NCI-H1436 (cell line): ENCODE measurements at regions not wholly inside any gene's neighbourhood (a gene's known extent, or its start where the extent isn't known, plus 50 kb on each side); places are given as distances from the start of the nearest gene placed in this dataset.
"Not testable (repeated sequence)": the region's sequence is repeated elsewhere in the genome, so short reads cannot be mapped to it uniquely, and the experiment has no call there.

Source experiments
- DNase-seq: peaks from one replicate; lab custom pipeline; 2025; lab: John Stamatoyannopoulos, UW

DNA sequence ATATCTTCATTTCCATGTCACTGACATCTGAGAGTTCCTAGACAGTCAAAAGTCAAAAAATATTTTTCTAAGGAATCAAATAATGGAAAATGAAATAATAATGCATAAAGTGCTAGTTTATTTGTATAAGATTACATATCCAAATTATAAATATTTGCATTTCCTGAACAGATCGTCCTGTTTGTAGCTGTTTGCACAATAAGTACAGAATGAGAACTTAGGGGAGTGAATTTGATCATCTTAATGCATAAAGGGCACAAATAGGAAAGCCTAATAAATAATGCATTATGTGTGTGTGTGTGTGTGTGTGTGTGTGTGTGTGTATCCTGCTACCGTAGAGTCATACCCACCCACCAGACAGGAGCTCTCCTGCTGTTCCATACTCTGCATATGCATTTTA, 521.0 kb upstream of the EPHA7 start:
- no peak for DNase-seq

DNA sequence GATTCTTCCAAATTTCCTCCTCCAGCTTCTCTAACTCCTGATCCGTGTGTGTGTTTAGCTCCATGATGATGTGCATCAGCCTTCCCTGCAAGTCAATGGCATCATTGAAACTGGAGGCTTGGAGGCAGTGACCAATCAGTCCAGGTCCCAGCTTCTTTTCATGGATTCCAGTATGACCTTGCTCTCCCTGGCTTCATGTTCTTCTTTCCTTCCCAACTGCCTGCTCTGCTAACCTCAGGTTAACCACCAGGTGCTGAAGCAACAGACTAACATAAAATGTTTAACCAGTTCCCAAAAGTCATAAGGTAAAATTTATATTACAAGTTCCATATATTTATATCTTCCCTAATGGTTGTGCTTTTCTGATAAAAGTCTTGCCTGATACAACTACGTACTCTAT, 512.8 kb upstream of the EPHA7 start:
- no peak for DNase-seq

DNA sequence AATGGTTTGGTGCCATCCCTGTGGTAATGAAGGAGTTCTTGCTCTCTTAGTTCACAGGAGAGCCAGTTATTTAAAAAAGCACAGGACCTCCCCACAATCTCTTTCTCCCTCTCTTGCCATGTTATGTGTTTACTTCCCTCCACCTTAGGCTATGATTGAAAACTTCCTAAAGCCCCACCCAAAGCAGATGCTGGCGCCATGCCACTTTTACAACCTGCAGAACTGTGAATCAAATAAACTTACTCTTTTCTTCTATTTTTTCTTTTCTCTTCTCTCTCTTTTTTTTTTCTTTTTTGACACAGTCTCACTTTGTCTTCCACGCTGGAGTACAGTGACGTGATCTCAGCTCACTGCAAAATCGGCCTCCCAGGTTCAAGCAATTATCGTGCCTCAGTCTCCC, 508.4 kb upstream of the EPHA7 start:
- no peak for DNase-seq

DNA sequence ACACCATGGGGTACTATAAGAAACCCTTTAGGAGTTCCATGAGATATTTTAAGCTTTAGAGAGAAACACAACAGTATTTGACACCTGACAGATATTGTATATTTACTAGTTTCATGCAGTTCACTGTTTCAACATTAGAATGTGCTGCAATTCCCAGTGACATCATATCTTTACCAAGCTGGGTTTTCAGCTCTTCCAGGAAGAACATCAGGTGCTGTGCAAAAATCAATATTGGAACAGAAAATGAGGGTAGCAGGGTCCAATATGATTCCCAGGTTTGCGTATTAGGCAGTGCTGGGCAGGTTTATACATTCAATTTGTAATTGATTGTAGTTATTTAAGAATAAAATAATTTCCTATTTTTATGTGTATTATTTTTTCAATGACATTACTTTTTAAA, 500.0 kb upstream of the EPHA7 start:
- DNase-seq = no peak

DNA sequence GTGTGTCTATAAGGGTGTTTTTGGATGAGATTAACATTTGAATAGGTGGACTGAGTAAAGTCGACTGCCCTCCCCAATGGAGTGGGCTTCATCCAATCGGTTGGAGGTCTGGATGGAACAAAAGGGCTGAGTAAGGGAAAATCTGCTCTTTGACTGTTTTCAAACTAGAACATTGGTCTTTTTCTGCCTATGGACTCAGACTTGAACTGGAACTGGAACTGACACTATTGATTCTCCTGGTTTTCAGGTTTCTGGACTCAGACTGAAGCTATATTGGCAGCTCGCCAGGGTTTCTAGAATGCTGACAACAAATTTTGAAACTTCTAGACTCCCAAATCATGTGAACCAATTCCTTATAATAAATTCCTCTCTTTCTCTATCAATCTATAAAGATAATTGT, 498.9 kb upstream of the EPHA7 start:
- DNase-seq = no peak

DNA sequence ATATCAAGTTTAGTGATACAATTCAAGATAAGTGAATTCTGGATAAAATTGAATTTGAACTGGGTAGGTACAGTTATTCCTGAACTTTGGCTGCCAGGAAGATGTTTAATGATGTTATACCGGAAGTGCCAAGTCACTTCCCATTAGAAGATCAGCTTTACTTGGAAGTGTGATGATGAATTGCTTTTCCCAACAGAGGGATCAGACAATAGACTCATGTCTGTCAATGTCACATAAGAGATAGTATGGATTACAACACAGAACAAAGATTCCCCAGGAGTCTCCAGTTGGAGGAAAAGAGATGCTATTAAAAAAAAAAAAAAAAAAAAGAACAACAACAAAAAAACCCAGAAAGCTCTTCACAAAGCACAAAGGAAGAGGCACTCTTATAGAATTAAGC, 497.9 kb upstream of the EPHA7 start:
- DNase-seq = no peak

DNA sequence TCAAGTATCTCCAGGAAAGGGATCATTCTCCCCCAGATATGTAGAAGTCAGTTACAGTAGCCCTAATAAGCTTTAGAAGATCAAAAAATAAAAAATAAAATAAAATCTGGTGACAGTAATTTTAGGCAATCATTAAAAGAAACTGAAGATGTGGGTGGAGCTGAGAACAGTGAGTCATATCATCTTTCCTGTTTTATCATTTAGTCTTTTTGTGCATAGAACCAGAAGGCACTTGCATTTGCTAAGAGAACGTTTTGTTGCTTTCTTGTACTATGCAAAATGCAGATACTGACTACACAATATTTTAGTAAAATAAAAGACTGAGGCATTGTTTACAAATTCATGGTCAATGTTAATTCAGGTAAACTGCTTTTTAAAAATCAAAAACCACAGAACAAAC, 497.4 kb upstream of the EPHA7 start:
- no peak for DNase-seq

DNA sequence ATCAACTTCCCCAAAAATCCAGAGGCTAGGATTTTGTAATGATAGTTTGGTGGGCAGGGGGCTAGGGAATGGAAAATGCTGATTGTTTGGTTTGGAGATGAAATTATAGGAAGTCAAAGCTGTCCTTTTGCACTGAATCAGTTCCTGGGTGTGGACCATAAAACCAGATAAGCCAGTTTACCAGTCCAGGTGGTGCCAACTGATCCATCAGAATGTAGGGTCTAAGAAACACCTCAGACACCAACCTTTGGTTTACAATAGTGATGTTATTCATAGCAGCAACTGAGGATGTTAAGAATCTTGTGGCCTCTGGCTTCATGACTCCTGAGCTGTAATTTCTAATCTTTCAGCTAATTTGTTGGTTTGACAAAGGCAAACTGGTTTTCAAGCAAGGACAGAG, 496.6 kb upstream of the EPHA7 start:
- DNase-seq = no peak

DNA sequence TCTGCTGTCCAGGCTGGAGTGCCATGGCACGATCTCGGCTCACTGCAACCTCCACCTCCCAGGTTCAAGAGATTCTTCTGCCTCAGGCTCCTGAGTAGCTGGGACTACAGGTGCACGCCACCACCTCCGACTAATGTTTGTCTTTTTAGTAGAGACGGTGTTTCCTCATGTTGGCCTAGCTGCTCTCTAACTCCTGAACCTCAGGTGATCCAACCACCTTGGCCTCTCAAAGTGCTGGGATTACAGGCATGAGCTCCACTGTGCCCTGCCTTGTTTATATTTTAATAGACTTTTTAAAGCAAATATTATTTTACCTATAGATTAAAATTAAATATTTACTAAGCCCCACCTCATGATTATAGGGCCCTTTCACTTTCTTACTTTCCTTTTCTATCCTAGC, 483.2 kb upstream of the EPHA7 start:
- no peak for DNase-seq

DNA sequence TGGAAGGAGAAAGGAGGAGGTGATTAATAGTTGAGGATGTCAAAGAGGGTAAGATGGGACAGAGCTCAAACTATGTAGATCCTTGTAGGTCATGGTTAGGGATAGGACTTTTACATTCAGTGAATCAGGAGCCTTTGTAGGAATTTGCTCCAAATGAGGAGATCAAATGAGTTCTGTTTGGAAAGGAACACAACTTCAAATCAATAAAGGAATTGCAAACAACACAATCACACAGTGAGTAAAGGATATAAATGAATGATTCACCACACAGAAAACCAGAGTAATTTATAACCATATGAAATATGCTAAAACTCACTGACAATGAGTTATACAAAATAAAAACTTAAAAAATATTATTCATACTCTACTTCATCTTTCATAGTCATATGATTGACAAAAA, 480.8 kb upstream of the EPHA7 start:
- no peak for DNase-seq

DNA sequence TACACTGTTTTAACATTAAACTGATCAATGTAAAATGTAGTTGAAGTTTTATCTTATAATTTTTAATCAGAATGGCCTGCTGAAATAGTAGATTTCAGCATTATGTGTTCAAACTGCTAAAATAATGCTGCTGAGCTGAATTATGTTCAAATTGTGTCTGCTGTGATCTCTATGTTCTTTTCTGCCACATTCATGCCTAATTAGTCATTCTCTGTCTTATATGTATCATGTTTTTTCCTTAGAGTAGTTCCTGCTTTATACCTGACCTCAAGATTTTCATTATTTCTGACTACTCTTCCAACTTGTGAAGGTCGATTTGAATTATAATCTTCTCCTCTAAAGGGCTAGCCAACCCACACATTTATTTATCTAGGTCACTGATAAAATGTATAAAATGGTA, 476.7 kb upstream of the EPHA7 start:
- DNase-seq = no peak

DNA sequence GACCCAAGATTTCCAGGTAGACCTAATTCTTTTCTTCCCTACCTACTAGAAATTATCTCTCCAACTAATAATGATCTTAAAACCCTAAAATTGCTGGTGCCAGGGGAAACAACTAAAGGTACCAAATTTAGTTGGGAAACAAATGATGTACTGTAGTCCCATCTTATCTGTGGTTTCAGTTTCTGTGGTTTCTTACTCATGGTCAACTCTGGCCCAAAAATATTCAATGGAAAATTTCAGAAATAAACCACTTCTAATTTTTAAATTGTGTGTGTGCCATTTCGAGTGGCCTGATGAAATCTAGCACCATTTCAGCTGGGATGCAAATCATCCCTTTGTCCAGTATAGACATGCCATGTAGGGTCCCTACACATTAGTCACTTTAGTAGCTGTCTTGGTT, 475.2 kb upstream of the EPHA7 start:
- DNase-seq = no peak

DNA sequence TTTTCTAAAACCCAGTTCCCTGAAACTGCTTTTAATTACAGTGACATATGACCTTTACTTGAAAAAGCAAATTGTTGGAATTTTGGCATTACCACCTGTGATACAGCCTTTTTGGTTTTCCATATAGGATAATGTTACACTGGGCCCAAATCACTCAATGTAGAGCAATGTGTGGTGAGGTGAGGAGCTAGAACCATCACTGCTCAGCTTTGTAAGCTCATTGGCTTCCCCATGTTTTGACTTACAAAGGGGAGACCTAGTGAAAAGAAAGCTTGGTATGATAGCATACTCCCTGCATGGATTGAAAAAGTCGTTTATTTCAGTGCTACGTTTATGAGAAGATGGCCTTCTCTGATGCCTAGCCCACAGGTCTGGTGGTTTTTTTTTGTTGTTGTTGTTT, 470.4 kb upstream of the EPHA7 start:
- no peak for DNase-seq

DNA sequence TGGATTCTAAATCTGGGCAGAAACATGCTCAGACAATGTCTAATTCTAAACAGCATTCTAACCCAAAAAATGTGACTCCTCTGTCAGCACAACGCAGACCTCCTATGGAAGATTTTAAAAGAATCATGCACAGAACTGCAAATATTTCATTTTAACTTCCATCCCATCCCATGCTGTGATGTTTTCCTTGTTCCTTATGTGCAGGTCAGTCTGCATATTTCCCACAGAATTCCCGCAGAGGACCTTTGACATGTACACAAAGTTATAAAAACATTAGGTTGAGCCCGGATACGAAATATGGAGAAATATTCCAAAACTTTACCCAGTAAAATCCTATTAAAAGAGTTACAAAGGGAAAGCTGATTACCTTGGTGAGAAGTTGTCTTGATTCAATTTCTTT, 467.1 kb upstream of the EPHA7 start:
- DNase-seq = no peak

DNA sequence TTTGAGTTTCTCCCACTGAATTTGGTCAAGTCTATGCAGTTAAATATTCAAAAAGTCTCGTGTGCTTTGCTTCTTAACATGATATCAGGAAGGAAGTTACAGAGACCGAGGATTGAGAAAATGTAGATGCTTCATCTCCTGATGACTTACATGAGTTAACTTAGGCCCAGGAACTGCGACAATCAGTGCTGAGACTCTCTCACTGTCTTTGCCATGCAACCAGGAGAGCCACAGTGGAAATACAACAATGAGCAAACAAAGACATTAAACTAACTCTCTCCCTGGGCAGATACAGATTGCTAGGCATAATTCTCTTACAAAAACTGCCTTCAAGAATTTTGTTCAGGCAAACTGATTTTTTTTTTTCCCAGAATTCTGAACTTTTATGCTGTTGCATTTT, 440.6 kb upstream of the EPHA7 start:
- no peak for DNase-seq

DNA sequence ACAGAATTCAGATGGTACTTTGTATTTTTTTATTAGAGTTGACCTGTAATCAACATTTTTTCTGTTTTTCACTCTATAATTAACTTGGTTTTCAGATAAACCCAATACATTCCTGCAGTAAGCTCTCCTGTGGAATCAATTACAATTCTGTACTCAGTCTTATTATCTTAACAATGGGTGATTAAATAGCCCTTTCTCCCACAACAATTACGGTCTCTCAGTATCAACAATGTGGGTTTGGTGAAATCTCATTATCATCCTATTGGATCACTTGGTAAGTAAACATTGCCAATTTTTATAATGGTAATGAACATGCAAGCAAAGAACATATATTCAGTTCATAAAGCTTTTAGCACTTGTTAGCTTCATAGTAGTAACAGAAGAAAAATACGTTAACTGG, 438.9 kb upstream of the EPHA7 start:
- no peak for DNase-seq

DNA sequence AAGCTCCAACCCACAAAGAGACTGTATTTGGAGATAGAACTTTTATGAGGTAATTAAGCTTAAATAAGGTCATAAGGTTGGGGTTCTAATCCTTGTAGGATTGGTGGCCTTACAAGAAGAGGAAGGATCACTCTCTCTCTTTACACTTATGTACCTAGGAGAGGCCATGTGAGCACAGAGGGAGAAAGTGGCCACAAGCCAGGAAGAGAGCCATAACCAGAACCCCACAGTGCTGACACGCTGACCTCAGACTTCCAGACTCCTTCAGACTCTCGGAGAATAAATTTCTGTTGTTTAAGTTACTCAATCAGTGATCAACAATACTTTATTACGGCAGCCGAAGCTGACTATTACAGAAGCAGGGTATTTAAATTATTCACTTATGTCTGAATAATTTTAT, 430.5 kb upstream of the EPHA7 start:
- no peak for DNase-seq

DNA sequence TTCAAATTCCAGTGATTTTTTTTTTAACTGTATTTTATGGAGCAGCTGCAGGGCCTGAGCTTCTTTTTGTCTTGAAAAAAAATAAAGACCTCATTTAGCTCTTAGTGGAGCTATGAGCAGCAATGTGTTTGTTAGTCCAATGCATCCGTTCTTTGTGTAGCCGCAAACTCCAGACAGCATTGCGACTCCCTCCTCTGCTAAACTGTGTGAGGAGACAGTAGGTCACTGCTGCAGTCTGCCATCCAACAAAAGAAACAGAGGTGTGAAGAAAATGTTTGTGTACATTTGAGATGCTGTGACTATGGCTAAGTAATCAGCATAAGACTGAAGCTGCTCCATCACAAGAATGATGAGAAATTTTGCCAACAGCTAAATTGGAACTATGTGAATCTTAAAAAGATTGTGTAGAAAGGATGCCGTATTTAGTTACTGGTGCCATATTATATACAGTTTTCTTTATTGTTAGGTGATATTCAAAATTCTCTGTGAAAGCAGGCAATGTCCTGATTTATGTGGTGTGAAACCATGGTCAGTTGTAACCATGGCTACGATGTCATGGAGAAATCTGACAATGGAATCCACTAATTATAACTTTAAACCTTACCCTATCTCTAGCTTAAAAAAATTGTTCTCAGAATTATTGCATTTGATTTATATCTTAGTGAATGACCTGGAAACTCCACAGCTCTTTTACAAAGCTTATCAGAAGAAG, 428.8 kb upstream of the EPHA7 start:
- DNase-seq = no peak

DNA sequence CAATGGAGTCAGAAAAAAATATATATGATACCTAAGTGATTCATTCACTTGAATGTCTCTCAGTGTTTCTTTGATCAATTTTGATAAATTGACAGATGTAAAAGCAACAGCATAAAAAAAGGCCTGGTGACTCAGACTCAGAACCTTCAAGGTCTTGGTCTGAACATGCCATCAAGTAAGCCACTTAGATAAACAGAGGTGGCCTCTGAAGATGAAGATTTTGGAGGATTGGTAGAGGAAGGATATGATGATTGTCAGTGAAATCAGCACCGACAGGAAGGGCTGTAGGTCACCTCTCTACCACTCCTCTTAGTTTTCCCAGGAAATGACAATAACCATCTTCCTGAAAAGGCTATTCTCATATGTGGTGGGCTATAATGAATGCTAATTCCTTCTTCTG, 422.8 kb upstream of the EPHA7 start:
- DNase-seq = no peak

DNA sequence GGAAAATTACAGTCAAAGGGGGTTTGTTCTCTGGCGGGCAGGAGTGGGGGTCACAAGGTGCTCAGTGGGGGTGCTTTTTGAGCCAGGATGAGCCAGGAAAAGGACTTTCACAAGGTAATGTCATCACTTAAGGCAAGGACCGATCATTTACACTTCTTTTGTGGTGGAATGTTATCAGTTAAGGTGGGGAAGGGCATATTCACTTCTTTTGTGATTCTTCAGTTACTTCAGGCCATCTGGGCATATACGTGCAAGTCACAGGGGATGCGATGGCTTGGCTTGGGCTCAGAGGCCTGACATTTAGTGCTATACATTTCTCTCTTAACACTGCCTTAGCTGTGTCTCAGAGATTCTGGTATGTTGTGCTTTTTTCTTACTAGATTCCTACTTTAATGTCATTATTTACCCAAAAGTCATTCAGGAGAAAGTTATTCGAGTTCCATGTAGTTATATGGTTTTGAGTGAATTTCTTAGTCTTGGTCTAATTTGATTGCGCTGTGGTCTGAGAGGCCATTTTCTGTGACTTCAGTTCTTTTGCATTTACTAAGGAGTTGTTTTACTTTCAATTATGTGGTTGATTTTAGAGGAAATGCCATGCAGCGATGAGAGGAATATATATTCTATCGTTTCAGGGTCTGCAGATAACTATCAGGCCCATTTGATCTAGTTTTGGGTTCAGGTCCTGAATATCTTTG, 416.2 kb upstream of the EPHA7 start:
- DNase-seq = not testable (repeated sequence)

DNA sequence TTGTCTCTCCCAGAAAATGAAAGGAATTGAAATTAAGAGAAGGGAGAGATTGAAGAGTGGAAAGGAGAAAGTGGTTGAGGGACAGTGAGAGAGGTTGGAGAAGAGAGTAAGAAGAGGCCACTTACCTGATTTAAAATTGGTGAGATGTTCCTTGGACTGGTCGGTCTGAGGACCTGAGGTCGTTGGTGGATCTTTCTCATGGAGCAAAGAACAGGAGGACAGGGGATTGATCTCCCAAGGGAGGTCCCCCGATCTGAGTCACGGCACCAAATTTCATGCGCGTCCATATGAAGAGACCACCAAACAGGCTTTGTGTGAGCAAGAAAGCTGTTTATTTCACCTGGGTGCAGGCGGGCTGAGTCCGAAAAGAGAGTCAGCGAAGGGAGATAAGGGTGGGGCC, 415.7 kb upstream of the EPHA7 start:
- not testable (repeated sequence) for DNase-seq

DNA sequence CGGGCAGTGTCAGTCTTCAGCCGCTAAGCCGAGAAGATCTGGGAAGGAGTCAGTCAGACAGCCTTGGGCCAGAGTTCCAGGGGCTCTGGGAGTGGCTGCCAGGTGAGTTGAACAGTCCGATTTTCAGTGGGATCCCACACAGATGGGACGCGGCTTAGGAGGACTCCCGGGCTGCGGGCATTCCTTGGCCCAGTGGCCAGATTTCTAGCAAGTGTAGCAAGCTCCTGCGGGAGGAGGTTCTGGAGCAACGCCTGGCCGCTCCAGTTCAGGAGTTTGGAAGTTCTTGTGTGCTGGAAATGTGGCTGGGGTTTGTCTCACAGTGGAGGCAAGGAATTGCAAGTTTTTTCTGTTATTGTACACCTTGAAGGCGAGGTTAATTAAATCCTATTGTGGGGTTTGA, 414.0 kb upstream of the EPHA7 start:
- DNase-seq = not testable (repeated sequence)

DNA sequence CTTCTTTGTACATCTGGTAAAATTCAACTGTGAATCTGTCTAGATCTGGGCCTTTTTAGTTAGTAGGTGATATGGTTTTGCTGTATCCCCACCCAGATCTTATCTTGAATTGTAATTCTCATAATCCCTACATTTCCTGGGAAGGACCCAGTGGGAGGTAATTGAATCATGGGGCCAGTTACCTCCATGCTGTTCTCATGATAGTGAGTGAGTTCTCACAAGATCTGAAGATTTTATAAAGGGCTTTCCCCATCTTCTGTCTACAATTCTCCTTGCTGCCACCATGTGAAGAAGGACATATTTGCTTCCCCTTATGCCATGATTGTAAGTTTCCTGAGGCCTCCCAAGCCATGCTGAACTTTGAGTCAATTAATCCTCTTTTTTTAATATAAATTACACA, 410.4 kb upstream of the EPHA7 start:
- DNase-seq = not testable (repeated sequence)

DNA sequence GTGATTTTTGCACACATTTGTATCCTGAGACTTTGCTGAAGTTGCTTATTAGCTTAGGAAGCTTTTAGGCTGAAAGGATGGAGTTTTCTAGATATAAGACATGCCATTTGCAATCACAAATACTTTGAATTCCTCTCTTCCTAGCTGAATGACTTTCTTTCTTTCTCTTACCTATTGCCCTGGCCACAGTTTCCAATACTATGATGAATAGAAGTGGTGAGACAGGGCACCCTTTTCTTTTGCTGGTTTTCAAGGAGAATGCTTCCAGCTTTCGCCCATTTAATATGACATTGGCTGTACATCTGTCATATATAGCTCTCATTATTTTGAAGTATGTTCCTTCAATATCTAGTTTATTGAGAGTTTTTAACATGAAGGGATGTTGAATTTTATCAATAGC, 409.6 kb upstream of the EPHA7 start:
- DNase-seq = no peak
